Muscle layer of colon (tissue), 2 donors: ENCODE measurements at regions not wholly inside any gene's neighbourhood (a gene's known extent, or its start where the extent isn't known, plus 50 kb on each side); places are given as distances from the start of the nearest gene placed in this dataset.
"Not testable (repeated sequence)": the region's sequence is repeated elsewhere in the genome, so short reads cannot be mapped to it uniquely, and the experiment has no call there.

ENCODE experiments used
- H3K27ac ChIP-seq: one replicate; pipeline ENCODE4 v1.7.0; 2013; ENCODE audit warnings: low read depth, mild to moderate bottlenecking, low read length, moderate library complexity
- H3K27me3 ChIP-seq, 2 donors: one replicate each; pipeline ENCODE4 v1.7.0; 2013; ENCODE audit warnings: low read length in 2 of 2, mild to moderate bottlenecking in 2 of 2; ENCODE audit not compliant: insufficient read depth in 2 of 2, control insufficient read depth in 1 of 2
- H3K36me3 ChIP-seq: one replicate; pipeline ENCODE4 v1.7.0; 2013; ENCODE audit warnings: mild to moderate bottlenecking, low read length; ENCODE audit not compliant: insufficient read depth
- H3K4me1 ChIP-seq: one replicate; pipeline ENCODE4 v1.7.0; 2013; ENCODE audit warnings: mild to moderate bottlenecking, low read length; ENCODE audit not compliant: insufficient read depth
- H3K4me3 ChIP-seq, 2 donors: one replicate each; pipeline ENCODE4 v1.7.0; 2013; ENCODE audit warnings: low read length in 2 of 2, low read depth in 1 of 2, mild to moderate bottlenecking in 1 of 2, moderate library complexity in 1 of 2
- H3K9ac ChIP-seq: one replicate; pipeline ENCODE4 v1.7.0; 2013; ENCODE audit warnings: low read length
- H3K9me3 ChIP-seq: one replicate; pipeline ENCODE4 v1.7.0; 2013; ENCODE audit warnings: mild to moderate bottlenecking, low read length
- donor health status: abdominal sarcoma.
- donor health status: Adenocarcinoma of cecum.

DNA sequence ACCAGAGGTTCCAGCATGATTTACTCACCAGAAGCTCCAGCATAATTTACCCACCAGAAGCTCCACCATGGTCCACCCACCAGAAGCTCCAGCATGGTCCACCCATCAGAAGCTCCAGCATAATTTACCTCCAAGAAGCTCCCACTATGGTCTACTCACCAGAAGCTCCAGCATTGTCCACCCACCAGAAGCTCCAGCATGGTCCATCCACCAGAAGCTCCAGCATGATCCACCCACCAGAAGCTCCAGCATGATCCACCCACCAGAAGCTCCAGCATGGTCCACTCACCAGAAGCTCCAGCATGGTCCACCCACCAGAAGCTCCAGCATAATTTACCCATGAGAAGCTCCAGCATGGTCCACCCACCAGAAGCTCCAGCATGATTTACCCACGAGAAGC, 4490.7 kb upstream of the OR11H1 start:
- not testable (repeated sequence) for H3K27ac ChIP-seq, H3K9ac ChIP-seq, H3K27me3 ChIP-seq, H3K36me3 ChIP-seq, H3K4me1 ChIP-seq, H3K9me3 ChIP-seq
- H3K4me3 ChIP-seq = peak overlapping the region in 1 of 2 donors; percentile 0

DNA sequence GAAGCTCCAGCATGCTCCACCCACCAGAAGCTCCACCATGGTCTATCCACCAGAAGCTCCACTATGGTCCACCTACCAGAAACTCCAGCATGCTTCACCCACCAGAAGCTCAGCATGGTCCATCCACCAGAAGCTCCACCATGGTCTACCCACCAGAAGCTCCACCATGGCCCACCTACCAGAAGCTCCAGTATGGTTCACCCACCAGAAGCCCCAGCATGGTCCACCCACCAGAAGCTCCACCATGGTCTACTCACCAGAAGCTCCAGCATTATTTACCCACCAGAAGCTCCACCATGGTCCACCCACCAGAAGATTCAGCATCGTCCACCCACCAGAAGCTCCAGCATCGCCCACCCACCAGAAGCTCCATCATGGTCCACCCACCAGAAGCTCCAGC, 4490.2 kb upstream of the OR11H1 start:
- not testable (repeated sequence) for H3K4me1 ChIP-seq, H3K9me3 ChIP-seq, H3K9ac ChIP-seq, H3K27me3 ChIP-seq, H3K27ac ChIP-seq, H3K36me3 ChIP-seq
- peak overlapping the region in 1 of 2 donors; percentile 0 for H3K4me3 ChIP-seq

- H3K27me3 ChIP-seq, H3K4me3 ChIP-seq, H3K9me3 ChIP-seq, H3K4me1 ChIP-seq, H3K27ac ChIP-seq, H3K36me3 ChIP-seq, H3K9ac ChIP-seq: not testable (repeated sequence)
Measured at GRCh38 chr22:11038786-11039185, 4489.2 kb upstream of the OR11H1 start.

DNA sequence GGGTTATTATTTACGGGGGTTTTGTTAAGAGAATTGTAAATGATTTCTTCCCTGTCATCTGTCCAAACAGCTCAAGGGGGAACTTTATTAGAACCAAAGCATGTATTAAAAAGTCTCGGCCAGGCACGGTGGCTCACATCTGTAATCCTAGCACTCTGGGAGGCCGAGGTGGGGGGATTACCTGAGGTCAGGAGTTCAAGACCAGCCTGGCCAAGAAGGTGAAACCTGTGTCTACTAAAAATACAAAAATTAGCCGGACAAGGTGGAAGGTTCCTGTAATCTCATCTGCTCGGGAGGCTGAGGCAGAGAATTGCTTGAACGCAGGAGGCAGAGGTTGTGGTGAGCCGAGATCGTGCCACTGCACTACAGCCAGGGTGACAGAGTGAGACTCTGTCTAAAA, 4486.6 kb upstream of the OR11H1 start:
- not testable (repeated sequence) for H3K9me3 ChIP-seq, H3K9ac ChIP-seq

DNA sequence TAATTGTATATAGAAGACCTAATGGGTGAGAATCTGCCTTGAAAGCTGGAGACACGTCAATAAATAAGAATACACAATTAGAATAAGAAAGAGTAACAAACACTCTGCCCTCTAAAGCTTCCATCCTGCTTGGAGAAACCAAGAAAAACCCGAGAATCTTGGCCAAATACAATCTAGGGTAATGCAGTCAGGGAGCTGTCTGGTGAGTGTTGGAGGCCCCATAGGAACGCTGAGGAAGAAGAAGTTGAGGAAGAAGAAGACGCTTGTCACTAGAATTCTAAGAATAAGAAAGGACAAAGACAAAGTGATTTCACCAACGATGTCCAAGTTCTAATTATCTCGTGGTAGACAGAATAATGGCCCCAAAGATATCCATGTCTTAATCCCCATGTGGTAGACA, 4485.9 kb upstream of the OR11H1 start:
- H3K9me3 ChIP-seq = no peaks in the 10 kb centered on the region
- no peak overlapping the region for H3K9ac ChIP-seq

More for the DNA sequence above, 4486.6 kb upstream of the OR11H1 start:
- not testable (repeated sequence) for H3K36me3 ChIP-seq, H3K4me3 ChIP-seq, H3K27ac ChIP-seq, H3K27me3 ChIP-seq, H3K4me1 ChIP-seq

DNA sequence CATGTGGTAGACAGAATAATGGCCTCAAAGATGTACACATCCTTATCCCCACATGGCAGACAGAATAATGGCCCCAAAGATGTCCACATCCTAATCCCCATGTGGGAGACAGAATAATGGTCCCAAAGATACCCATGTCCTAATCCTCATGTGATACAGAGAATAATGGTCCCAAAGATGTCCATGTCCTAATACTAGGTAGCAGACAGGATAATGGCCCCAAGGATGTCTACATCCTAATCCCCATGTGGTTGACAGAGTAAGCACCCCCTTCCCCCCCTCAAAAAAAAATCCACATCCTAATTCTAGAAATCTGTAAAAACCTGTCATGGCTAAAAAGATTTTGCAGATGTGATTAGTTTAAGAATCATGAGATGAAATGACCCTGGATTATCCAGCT, 4484.7 kb upstream of the OR11H1 start:
- H3K4me1 ChIP-seq, H3K27me3 ChIP-seq, H3K9ac ChIP-seq, H3K27ac ChIP-seq, H3K9me3 ChIP-seq, H3K36me3 ChIP-seq, H3K4me3 ChIP-seq: not testable (repeated sequence)

More for the DNA sequence above, 4485.9 kb upstream of the OR11H1 start:
- H3K27me3 ChIP-seq = no peaks in the 10 kb centered on the region
- no peak overlapping the region for H3K4me3 ChIP-seq
- H3K27ac ChIP-seq = no peak overlapping the region
- no peaks in the 10 kb centered on the region for H3K36me3 ChIP-seq
- no peaks in the 10 kb centered on the region for H3K4me1 ChIP-seq

GRCh38 chr22:11048884-11049283, 4479.1 kb upstream of the OR11H1 start:
- H3K27ac ChIP-seq, H3K9me3 ChIP-seq: not testable (repeated sequence)

DNA sequence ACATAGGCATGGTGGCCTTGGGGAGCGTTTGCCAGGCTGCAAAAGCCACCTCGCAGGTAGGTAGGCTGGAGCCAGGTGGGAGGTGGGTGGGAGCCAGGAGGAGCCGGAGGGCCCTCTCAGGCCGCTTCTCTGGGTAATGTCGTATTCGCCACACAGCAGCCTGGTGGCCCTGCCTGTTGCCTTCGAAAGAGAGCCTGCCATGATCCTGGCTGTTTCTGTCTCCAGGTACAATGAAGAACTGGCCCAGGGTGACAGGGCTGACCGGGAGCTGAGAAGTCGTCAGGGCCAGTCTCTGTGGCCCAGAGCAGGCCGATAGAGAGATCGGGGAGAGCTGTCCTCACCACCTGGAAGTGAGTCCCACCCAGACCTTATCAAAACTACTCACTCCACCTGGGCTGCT, 4477.8 kb upstream of the OR11H1 start:
- H3K27ac ChIP-seq, H3K4me1 ChIP-seq, H3K27me3 ChIP-seq, H3K36me3 ChIP-seq, H3K4me3 ChIP-seq, H3K9ac ChIP-seq, H3K9me3 ChIP-seq: not testable (repeated sequence)

More at GRCh38 chr22:11048884-11049283, 4479.1 kb upstream of the OR11H1 start:
- H3K4me1 ChIP-seq, H3K36me3 ChIP-seq, H3K27me3 ChIP-seq, H3K4me3 ChIP-seq, H3K9ac ChIP-seq: not testable (repeated sequence)

GRCh38 chr22:11051401-11052112, 4476.4 kb upstream of the OR11H1 start:
- not testable (repeated sequence) for H3K27me3 ChIP-seq, H3K27ac ChIP-seq, H3K9me3 ChIP-seq, H3K36me3 ChIP-seq, H3K4me3 ChIP-seq, H3K9ac ChIP-seq, H3K4me1 ChIP-seq

DNA sequence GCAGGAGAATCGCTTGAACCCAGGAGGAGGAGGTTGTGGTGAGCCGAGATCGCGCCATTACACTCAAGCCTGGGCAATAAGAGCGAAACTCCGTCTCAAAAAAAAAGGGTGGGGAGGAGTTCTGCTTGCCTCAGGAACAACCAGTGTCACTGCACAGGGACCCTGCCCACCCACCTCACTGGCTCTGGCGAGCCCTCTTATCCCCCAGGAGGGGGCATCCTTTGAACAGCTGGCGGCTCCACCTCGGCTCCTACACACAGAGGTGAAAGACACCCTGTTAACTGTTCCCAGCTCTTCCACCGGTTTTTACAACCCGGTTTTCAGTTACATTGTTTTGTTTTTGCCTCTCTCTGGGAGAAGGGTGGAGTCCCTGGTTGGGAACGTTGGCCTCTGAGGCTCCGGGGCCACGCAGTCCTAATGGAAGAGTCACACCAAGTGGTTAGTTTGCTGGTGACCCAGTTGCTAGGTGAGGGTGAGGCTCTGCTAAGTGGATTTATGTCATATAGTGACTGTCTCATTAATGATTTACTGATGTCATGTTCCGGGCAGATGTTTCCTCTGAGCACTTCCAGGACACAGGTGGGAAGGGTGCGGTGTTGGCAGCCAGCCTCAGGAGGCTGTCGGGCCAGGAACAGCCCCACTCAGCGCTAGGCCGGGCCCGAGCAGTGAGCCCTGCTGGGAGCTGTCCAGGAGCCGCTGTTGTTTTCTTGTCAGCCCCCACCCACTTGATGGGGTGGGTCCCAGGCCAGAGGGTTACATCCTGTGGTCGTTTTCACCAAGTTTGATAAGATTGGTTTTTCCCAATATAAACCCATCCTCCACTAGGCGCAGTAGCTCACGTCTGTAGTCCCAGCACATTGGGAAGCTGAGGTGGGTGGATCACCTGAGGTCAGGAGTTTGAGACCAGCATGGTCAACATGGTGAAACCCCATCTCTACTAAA, 4474.3 kb upstream of the OR11H1 start:
- not testable (repeated sequence) for H3K4me1 ChIP-seq, H3K27me3 ChIP-seq, H3K9ac ChIP-seq, H3K36me3 ChIP-seq, H3K27ac ChIP-seq, H3K9me3 ChIP-seq, H3K4me3 ChIP-seq

DNA sequence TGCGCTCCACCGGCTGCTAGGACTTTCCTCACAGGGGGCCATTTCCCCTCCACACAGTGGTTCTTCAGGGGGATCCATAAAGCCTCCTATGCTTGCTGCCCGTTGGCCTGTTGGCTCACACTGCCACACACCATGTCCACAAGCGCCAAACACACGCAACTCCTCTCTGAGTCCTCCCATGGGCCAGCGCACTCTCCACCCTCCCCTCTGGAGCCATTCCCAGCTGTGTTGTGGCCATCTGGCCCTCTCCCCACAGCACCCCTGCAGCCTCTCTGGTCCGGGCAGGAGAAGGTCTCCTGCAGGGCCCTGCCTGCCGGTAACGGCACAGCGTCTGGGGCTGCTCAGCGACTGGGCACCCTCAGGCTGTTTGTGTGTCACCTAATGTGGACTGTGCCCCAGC, 4473.3 kb upstream of the OR11H1 start:
- not testable (repeated sequence) for H3K9me3 ChIP-seq, H3K9ac ChIP-seq, H3K4me1 ChIP-seq, H3K36me3 ChIP-seq, H3K4me3 ChIP-seq, H3K27ac ChIP-seq, H3K27me3 ChIP-seq

DNA sequence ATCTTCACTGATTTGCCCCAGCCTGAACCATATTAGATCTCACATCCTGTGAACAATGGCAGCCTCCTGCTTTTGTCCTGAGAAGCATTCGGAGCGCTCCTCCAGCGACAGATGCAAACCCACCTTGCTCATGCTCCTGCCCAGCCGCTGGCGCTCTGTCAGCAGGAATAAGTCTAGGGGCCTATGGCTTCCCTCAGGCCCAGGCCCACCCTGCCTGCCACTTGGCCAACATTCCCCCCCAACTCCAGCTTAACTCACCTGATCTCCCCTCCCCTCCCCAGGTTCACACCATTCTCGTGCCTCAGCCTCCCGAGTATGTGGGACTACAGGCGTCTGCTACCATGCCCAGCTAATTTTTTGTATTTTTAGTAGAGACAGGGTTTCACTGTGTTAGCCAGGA, 4472.8 kb upstream of the OR11H1 start:
- H3K27ac ChIP-seq, H3K4me3 ChIP-seq, H3K4me1 ChIP-seq, H3K9me3 ChIP-seq, H3K27me3 ChIP-seq, H3K36me3 ChIP-seq, H3K9ac ChIP-seq: not testable (repeated sequence)
